SK-N-SH (cell line): ENCODE measurements at regions not wholly inside any gene's neighbourhood (a gene's known extent, or its start where the extent isn't known, plus 50 kb on each side); places are given as distances from the start of the nearest gene placed in this dataset.

Experiments
- CTCF ChIP-seq: fragments of 200-600 bp; sonication (generic); IDR thresholded peaks from 2 replicates; pipeline ENCODE4 v1.6.1; 2017; ENCODE audit warnings: antibody characterized with exemption, mild to moderate bottlenecking, moderate library complexity
- FOXM1 ChIP-seq: IDR thresholded peaks from 2 replicates; pipeline ENCODE4 v1.4.0; 2012; ENCODE audit warnings: low read depth, mild to moderate bottlenecking
- MAX ChIP-seq: IDR thresholded peaks from 2 replicates; pipeline ENCODE4 v1.4.0; 2012; ENCODE audit warnings: low read depth
- MXI1 ChIP-seq: IDR thresholded peaks from 2 replicates; pipeline ENCODE4 v1.6.1; 2012; ENCODE audit warnings: mild to moderate bottlenecking, low read depth, low read length, improper control_type of control experiment
- NFIC ChIP-seq: IDR thresholded peaks from 2 replicates; pipeline ENCODE4 v1.4.0; 2012; ENCODE audit warnings: borderline replicate concordance
- ZBTB33 ChIP-seq: IDR thresholded peaks from 2 replicates; pipeline ENCODE4 v1.4.0; 2012; ENCODE audit warnings: low read depth, borderline replicate concordance

- no peak for TF ChIP-seq FOXM1
- no peak for TF ChIP-seq MAX
- TF ChIP-seq NFIC, result no peak
- TF ChIP-seq CTCF, result no peak
- TF ChIP-seq MXI1, result no peak
- no peak for TF ChIP-seq ZBTB33
Measured at GRCh38 chr13:104376588-104376987, 1310.4 kb upstream of the SLC10A2 start.
